ENCODE measurements at regions not wholly inside any gene's neighbourhood (a gene's known extent, or its start where the extent isn't known, plus 50 kb on each side); places are given as distances from the start of the nearest gene placed in this dataset.

- no peak for TF ChIP-seq POLR2A (IDR thresholded peaks at IDR 0.05)
- TF ChIP-seq, protein P1, sequence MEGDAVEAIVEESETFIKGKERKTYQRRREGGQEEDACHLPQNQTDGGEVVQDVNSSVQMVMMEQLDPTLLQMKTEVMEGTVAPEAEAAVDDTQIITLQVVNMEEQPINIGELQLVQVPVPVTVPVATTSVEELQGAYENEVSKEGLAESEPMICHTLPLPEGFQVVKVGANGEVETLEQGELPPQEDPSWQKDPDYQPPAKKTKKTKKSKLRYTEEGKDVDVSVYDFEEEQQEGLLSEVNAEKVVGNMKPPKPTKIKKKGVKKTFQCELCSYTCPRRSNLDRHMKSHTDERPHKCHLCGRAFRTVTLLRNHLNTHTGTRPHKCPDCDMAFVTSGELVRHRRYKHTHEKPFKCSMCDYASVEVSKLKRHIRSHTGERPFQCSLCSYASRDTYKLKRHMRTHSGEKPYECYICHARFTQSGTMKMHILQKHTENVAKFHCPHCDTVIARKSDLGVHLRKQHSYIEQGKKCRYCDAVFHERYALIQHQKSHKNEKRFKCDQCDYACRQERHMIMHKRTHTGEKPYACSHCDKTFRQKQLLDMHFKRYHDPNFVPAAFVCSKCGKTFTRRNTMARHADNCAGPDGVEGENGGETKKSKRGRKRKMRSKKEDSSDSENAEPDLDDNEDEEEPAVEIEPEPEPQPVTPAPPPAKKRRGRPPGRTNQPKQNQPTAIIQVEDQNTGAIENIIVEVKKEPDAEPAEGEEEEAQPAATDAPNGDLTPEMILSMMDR (IDR thresholded peaks at IDR 0.05): no peak
These were observed 76.6 kb upstream of the TMPO start for GRCh38 chr12:98438656-98439230.
